NCI-H510A treated with DMSO at 0.1 percent for 48 hours (cell line): ENCODE measurements at regions not wholly inside any gene's neighbourhood (a gene's known extent, or its start where the extent isn't known, plus 50 kb on each side); places are given as distances from the start of the nearest gene placed in this dataset.

Experiments used
- DNase-seq: peaks from one replicate; lab custom pipeline; 2025; lab: John Stamatoyannopoulos, UW

DNA sequence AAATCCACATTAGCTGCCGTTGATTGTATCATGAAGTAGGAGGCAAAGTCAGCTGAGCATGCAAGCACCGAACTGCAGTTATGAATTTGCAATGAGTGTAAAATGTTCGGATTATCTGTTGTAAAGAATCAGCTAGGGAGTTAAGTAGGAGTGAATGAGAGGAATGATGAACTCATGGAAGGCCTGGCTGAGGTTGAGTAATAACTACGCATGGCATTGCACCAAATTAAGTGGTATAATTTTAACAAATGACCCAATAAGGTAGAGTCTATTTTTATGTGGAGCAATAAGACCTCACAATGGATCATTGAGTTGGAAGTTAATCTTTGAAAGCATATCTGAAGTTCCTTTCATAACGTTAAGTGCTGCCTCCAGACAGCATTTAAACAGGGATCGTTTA is 288.2 kb upstream of the CHST9 start:
- no peak for DNase-seq

GRCh38 chr18:27467073-27467472 is 282.0 kb upstream of the CHST9 start:
- DNase-seq: no peak

DNA sequence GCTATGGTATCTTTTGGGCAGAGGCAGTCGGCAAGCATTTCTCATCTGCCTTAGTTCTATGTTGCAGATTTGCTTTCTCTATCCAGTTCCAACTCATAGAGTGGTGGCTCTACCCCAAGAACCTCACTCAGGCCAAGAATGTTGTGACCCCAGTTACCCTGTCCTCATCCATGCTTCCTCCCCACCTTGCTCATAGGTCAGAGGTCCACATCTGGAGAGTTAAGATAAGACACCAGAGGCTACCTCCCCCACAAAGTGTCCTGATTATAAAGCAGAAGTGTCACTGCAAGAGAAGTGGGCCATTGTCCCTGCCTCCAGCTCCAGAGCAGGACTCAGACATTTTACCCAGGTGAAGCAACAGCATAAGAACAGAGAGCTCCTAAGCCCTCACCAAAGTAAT is 276.8 kb upstream of the CHST9 start:
- DNase-seq: no peak

- DNase-seq: no peak
These were observed 264.0 kb upstream of the CHST9 start for GRCh38 chr18:27449104-27449503.

- peak; percentile 36 for DNase-seq
These were observed 262.8 kb upstream of the CHST9 start for GRCh38 chr18:27447930-27448329.

GRCh38 chr18:27447451-27447881 is 262.4 kb upstream of the CHST9 start:
- DNase-seq: peak; percentile 53

GRCh38 chr18:27430595-27430994 is 245.5 kb upstream of the CHST9 start:
- no peak for DNase-seq

- no peak for DNase-seq
These were observed 243.8 kb upstream of the CHST9 start for GRCh38 chr18:27428716-27429475.

DNA sequence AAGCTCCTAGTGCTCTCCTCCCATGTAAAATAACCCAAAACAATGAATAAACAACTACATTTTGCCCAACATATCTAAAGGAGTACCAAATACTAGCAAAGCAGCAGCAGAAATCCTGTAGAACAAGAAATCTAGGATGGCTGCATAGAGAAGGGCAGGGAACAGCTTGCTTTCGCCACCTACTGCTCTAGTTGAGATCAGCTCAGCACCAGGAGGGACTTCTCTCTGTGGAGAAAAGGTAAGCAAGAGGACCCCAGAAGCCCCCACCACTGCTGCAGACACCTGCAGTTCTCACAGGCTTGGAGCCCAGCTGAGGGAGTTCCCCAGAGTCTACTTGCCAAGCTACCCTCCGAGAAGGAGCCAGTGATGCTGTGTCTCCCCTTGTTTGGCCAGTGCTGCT is 243.0 kb upstream of the CHST9 start:
- no peak for DNase-seq

DNA sequence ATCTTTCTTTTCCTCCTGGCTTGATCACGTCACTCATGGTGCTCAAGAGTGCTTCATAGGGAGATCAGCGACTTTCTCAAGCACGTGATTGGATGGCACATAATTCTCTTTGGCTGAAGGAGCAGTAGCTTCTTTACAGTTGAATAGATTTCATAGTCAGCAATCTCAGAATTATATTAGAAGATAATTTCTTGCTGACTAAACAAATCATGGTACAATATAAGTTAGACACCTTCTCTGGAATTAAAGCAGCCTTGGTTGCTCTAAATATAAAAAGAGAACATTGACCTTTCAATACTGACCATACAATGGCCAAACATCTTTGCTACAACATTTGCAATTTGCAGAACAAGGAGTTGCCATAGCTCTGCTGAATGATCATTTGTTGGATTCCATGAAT is 238.5 kb upstream of the CHST9 start:
- DNase-seq: no peak

GRCh38 chr18:27419646-27420045 is 234.5 kb upstream of the CHST9 start:
- no peak for DNase-seq

- no peak for DNase-seq
These were observed 230.4 kb upstream of the CHST9 start for GRCh38 chr18:27415495-27415894.

- no peak for DNase-seq
These were observed 229.6 kb upstream of the CHST9 start for GRCh38 chr18:27414682-27415081.

GRCh38 chr18:27413495-27414401 is 228.6 kb upstream of the CHST9 start:
- DNase-seq: no peak

GRCh38 chr18:27412556-27412955 is 227.4 kb upstream of the CHST9 start:
- DNase-seq: no peak

DNA sequence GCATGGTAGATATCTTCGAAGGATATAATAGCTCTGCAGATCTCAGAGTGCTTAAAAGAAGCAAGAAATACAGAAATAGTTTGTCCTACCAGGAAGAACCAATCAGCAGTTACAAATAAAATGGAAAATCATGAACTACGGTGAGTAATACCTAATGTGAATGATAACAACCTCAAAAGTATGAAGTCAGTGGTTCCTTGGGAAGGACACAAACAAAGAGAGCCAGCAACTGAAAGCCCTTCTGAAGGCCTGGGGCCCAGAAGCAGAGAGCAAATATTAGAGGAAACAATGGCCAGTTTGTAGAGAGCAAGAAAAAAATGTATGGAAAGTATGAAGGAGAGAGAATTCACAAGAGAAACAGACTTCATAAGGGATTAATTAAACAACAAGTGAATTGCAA is 226.8 kb upstream of the CHST9 start:
- no peak for DNase-seq

GRCh38 chr18:27411013-27411412 is 225.9 kb upstream of the CHST9 start:
- no peak for DNase-seq

DNA sequence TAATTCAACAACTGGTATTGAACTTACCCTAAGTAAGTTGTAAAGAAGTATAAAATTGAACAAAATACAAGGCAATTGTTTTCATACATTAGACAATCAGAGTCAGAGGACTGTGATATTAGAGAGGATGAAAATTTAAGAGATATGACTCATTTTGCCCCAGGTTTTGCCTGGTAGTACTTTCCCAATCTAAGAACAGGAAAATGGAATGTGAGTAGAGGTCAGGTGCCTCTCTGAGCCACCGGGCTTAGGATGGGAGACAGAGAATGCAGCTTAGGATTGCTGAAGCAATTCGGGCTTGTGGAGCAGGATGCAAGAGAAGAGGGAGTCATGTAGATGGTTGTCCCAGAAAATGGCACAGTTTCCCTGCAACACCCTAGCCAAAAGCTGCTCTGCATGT is 219.7 kb upstream of the CHST9 start:
- no peak for DNase-seq

DNA sequence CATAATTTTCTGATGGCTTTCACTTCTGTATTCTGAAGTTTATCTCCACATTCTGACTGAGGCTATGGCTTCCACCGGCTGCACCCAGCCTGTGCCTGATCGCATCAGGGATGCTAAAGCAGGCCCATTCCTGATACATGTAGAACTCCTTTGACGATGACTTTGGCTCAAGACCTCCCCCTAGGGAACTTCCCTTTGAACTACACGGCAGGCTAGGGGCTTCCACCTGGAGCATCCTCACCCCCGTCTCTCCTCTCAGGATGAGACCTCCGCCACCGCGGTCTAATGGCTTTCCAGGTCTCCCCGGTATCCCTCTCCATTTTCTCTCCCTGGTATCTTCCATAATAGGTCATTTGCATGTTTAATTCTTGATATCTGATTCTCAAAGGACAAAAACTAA is 214.9 kb upstream of the CHST9 start:
- DNase-seq: no peak

DNA sequence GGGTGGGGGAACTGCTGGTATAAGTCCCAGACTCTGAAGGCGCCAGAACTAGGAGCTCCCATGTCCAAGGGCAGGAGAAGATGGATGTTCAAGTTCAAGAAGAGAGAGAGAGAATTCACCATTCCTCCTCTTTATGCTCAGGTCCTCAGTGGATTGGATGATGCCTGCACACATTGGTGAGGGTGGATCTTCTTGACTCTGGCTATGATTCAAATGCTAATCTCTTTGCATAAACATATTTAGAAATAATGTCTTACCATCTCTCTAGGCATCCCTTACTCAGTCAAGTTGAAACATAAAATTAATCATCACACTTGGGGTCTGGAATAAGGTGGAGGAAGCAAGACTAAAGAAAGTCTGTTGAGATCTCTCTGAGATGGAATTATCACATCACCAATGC is 210.6 kb upstream of the CHST9 start:
- DNase-seq: no peak

GRCh38 chr18:27394687-27395086 is 209.6 kb upstream of the CHST9 start:
- no peak for DNase-seq

GRCh38 chr18:27382567-27383216 is 197.6 kb upstream of the CHST9 start:
- no peak for DNase-seq
